ENCODE measurements at regions not wholly inside any gene's neighbourhood (a gene's known extent, or its start where the extent isn't known, plus 50 kb on each side); places are given as distances from the start of the nearest gene placed in this dataset.

GRCh38 chr9:89696780-89697179 lies 92.0 kb downstream of the GADD45G start:
- BruUV-seq (replicated peaks), result no TSS peak
- Histone ChIP-seq H3K4me2 (ENCODE audit: control insufficient read depth, insufficient read depth) (no peak overlapping the region), H3K9me3 (replicated peaks; ENCODE audit: control insufficient read depth, insufficient read depth, low read length) (no peaks in the 10 kb centered on the region), H3K27ac (ENCODE audit: control insufficient read depth, insufficient read depth) (no peak overlapping the region), H3K36me3 (ENCODE audit: control insufficient read depth in 2 of 2, insufficient read depth in 2 of 2, low read length in 1 of 2) (no peaks in the 10 kb centered on the region), H3K4me3 (no peak overlapping the region), H3K9ac (ENCODE audit: control insufficient read depth, insufficient read depth, low read length) (no peak overlapping the region), H4K20me1 (ENCODE audit: control insufficient read depth, insufficient read depth) (no peaks in the 10 kb centered on the region), H3K27me3 (replicated peaks in 1 of 2; ENCODE audit: control insufficient read depth in 2 of 2, insufficient read depth in 2 of 2, low read length in 1 of 2) (peaks cover 0 to 4% of the 10 kb centered on the region in 2 experiments; a peak in 2 of 4 replicates), H3K4me1 (ENCODE audit: control insufficient read depth, insufficient read depth, low read length) (peaks cover 20% of the 10 kb centered on the region), H2AFZ (ENCODE audit: control insufficient read depth, low read depth, low read length) (no peak overlapping the region), H3K79me2 (ENCODE audit: control insufficient read depth, insufficient read depth, low read length) (no peaks in the 10 kb centered on the region; the same call in 1 of the 2 replicates)
- ChIA-PET CTCF (interaction anchor here (1.6 kb wide), 1 partner anchor 94 kb away, joined by 5 read pairs; no protein-coding TSS in a partner anchor), SMC1A (ENCODE audit: uncharacterized antibody, unreplicated experiment) (no interaction called here), POLR2A (no interaction called here), RAD21 (ENCODE audit: unreplicated experiment) (no interaction called here)
- WGBS (ENCODE audit: insufficient coverage, insufficient replicate concordance, low lambda C conversion rate, missing lambda C conversion rate), result 71% methylated on average over 2 of the region's 2 CpGs
- DNase-seq (ENCODE audit: low read depth, low spot score) (no peak), FAIRE-seq (no peak), ATAC-seq (no peak)
- TF ChIP-seq YBX1 (IDR thresholded peaks at IDR 0.05), result no peak
- intact Hi-C loops (cut with micrococcal nuclease; ENCODE audit: unreplicated experiment) (no loop called here), in situ Hi-C loops (cut with MboI) (no loop called here)

- DNase-seq (ENCODE audit: low read depth, low spot score) (no peak), ATAC-seq (no peak), FAIRE-seq (no peak)
- ChIA-PET RAD21 (ENCODE audit: unreplicated experiment) (no interaction called here), POLR2A (interaction anchor here (0.9 kb wide), 1 partner anchor 9 kb away, joined by 3 read pairs; no protein-coding TSS in a partner anchor), SMC1A (ENCODE audit: uncharacterized antibody, unreplicated experiment) (interaction anchor here (0.6 kb wide), 1 partner anchor 80 kb away, joined by 3 read pairs; no protein-coding TSS in a partner anchor), CTCF (interaction anchor here (1.6 kb wide), 1 partner anchor 95 kb away, joined by 5 read pairs; no protein-coding TSS in a partner anchor)
- in situ Hi-C loops (cut with MboI), result no loop called here
- Histone ChIP-seq H2AFZ (ENCODE audit: control insufficient read depth, low read depth, low read length) (no peak overlapping the region), H3K27ac (ENCODE audit: control insufficient read depth, insufficient read depth) (no peak overlapping the region), H3K4me1 (ENCODE audit: control insufficient read depth, insufficient read depth, low read length) (peaks cover 20% of the 10 kb centered on the region), H3K27me3 (replicated peaks in 1 of 2; ENCODE audit: control insufficient read depth in 2 of 2, insufficient read depth in 2 of 2, low read length in 1 of 2) (peaks cover 0 to 4% of the 10 kb centered on the region in 2 experiments; a peak in 2 of 4 replicates), H4K20me1 (ENCODE audit: control insufficient read depth, insufficient read depth) (no peaks in the 10 kb centered on the region), H3K9me3 (replicated peaks; ENCODE audit: control insufficient read depth, insufficient read depth, low read length) (no peaks in the 10 kb centered on the region), H3K4me2 (ENCODE audit: control insufficient read depth, insufficient read depth) (no peak overlapping the region), H3K36me3 (ENCODE audit: control insufficient read depth in 2 of 2, insufficient read depth in 2 of 2, low read length in 1 of 2) (no peaks in the 10 kb centered on the region), H3K4me3 (no peak overlapping the region), H3K9ac (ENCODE audit: control insufficient read depth, insufficient read depth, low read length) (no peak overlapping the region), H3K79me2 (ENCODE audit: control insufficient read depth, insufficient read depth, low read length) (peaks cover 5% of the 10 kb centered on the region)
- intact Hi-C loops (cut with micrococcal nuclease; ENCODE audit: unreplicated experiment), result no loop called here
- BruUV-seq (replicated peaks), result no TSS peak
- 63% methylated on average over 3 of the region's 3 CpGs for WGBS (ENCODE audit: insufficient coverage, insufficient replicate concordance, low lambda C conversion rate, missing lambda C conversion rate)
- no peak for TF ChIP-seq ZNF622 (IDR thresholded peaks at IDR 0.05)
- TF ChIP-seq KLF5 (IDR thresholded peaks at IDR 0.05; ENCODE audit: partially characterized antibody), result no peak
- no peak for TF ChIP-seq CBX3 (IDR thresholded peaks at IDR 0.05; ENCODE audit: borderline replicate concordance, low read depth)
- TF ChIP-seq RFX5 (IDR thresholded peaks at IDR 0.05; ENCODE audit: low read depth, low read length), result no peak
- TF ChIP-seq MXI1 (IDR thresholded peaks at IDR 0.05; ENCODE audit: low read depth, low read length), result no peak
- no peak for TF ChIP-seq SMAD5 (IDR thresholded peaks at IDR 0.05; ENCODE audit: low read depth)
- TF ChIP-seq MYB (IDR thresholded peaks at IDR 0.05; ENCODE audit: borderline replicate concordance, low read depth, low read length), result no peak
- TF ChIP-seq NRF1 (conservative IDR thresholded peaks at IDR 0.05; ENCODE audit: low read depth, low read length), result no peak
- TF ChIP-seq E4F1 (IDR thresholded peaks at IDR 0.05; ENCODE audit: borderline replicate concordance, partially characterized antibody), result no peak
- TF ChIP-seq ZBTB4 (CRISPR knock-in tag; IDR thresholded peaks at IDR 0.05), result no peak
- no peak for TF ChIP-seq MAX (IDR thresholded peaks at IDR 0.05; ENCODE audit: low read depth, low read length)
Measured at GRCh38 chr9:89697553-89697952, 92.7 kb downstream of the GADD45G start.
